ENCODE measurements at regions not wholly inside any gene's neighbourhood (a gene's known extent, or its start where the extent isn't known, plus 50 kb on each side); places are given as distances from the start of the nearest gene placed in this dataset.

DNA sequence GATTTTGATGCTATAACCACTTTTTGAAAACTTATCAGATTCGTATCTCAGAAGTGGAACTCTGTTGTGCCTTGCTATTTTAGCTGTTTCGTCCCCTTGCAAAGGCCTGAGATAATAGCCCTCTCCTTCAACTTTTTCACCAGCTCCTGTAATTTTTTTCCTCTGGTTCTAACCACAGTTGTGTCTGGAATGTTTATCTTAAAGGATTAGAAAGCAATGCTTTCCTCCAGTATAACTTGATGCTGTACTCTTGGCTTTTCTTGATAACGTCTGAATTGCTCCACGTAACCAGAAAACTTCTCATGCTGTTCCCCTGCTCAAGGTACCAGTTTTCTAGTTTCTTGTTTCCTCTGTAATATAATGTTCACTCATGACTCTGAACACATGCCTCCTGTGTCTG lies 209.4 kb downstream of the DTWD2 start:
- H3K27me3 Mint-ChIP-seq (ENCODE audit: low read depth), result no peaks in the 10 kb centered on the region
- H3K9me3 Mint-ChIP-seq, result no peaks in the 10 kb centered on the region
- H3K36me3 Mint-ChIP-seq (ENCODE audit: low read depth), result no peaks in the 10 kb centered on the region
- H3K4me3 Mint-ChIP-seq, result no peak overlapping the region
- no peak overlapping the region for H3K27ac Mint-ChIP-seq
- no peaks in the 10 kb centered on the region for H3K4me1 Mint-ChIP-seq (ENCODE audit: low read depth)

DNA sequence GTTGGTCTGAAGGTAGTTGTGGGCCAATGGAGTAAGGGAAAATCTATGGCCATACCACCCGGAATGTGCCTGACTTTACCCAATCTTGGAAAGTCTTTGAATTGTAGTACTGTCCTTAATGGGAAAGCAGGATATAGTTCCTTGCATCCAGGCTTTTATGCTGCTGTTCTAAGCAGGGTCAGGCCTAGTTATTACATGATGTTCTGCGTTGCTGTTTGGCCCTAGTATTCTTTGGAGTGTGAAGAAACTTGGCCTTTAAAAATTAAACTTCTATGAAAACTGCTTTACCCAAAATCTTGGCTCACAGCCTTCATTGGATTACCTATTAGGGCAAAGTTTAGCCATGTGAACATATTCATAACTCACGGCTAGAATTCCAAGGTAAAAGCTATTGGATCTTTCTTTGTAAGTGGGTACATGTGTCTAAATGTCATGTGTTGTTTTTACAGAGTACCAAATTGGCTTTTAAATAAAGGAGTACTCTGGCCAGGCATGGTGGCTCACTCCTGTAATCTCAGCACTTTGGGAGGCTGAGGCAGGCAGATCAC lies 211.1 kb downstream of the DTWD2 start:
- H3K4me1 Mint-ChIP-seq (ENCODE audit: low read depth), result no peaks in the 10 kb centered on the region
- peaks cover 3% of the 10 kb centered on the region for H3K27me3 Mint-ChIP-seq (ENCODE audit: low read depth)
- H3K27ac Mint-ChIP-seq, result no peak overlapping the region
- H3K36me3 Mint-ChIP-seq (ENCODE audit: low read depth), result no peaks in the 10 kb centered on the region
- no peak overlapping the region for H3K4me3 Mint-ChIP-seq
- H3K9me3 Mint-ChIP-seq, result no peaks in the 10 kb centered on the region

DNA sequence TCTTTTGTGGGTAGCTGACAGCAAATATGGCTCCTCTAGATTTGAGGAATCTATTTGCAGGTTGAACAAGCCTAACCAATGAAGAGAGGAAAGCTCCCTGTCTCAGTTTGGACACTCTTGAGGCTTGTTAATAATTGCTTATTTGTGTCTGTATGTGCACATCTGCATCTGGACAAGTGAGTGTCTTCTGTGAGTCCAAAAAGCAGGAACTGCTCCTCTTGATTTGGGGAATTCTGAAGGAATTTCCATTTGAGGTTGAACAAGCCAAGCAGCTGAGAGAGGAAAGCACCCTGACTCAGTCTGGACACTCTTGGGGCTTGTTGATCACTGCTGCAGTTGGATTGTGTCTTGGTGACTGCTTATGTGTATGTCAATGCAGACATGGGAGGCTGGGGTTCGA lies 211.6 kb downstream of the DTWD2 start:
- H3K4me1 Mint-ChIP-seq (ENCODE audit: low read depth), result no peaks in the 10 kb centered on the region
- no peaks in the 10 kb centered on the region for H3K9me3 Mint-ChIP-seq
- no peak overlapping the region for H3K27ac Mint-ChIP-seq
- H3K36me3 Mint-ChIP-seq (ENCODE audit: low read depth), result no peaks in the 10 kb centered on the region
- H3K27me3 Mint-ChIP-seq (ENCODE audit: low read depth), result peaks cover 3% of the 10 kb centered on the region
- no peak overlapping the region for H3K4me3 Mint-ChIP-seq

DNA sequence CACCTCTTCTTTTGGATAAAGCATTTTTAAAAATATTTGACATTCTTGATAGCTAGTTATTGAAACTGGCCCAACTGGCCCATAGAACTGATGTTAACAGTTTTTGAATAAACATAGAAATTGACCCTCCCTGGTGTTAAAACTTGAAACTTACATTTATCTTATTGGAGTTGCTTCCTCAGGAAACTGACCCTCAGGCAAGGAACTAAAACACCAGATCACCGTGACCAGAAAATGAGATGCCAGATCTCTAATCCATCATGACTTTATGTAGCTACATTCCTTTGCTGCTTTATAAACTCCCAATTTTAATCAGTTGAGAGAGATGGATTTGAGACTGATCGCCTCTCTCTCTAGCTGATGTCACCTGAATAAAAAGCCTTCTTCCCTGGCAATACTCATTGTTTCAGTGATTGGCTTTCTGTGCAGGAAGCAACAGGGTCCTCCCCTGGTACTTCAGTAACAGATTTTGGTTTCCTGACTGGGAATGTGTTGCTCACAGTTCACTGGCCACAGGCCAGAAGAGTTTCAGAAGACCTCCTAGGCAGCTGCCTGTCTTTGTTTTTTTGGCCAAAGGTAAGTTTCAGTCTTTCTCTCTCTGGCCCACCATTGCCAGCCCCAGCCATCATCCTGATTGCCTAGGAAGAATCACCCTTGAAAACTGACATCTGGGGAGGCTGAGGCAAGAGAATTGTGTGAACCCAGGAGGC lies 212.4 kb downstream of the DTWD2 start:
- Mint-ChIP-seq H3K9me3 (no peaks in the 10 kb centered on the region), H3K4me1 (ENCODE audit: low read depth) (no peaks in the 10 kb centered on the region), H3K27ac (no peak overlapping the region), H3K4me3 (no peak overlapping the region), H3K27me3 (ENCODE audit: low read depth) (peaks cover 3% of the 10 kb centered on the region), H3K36me3 (ENCODE audit: low read depth) (no peaks in the 10 kb centered on the region)

DNA sequence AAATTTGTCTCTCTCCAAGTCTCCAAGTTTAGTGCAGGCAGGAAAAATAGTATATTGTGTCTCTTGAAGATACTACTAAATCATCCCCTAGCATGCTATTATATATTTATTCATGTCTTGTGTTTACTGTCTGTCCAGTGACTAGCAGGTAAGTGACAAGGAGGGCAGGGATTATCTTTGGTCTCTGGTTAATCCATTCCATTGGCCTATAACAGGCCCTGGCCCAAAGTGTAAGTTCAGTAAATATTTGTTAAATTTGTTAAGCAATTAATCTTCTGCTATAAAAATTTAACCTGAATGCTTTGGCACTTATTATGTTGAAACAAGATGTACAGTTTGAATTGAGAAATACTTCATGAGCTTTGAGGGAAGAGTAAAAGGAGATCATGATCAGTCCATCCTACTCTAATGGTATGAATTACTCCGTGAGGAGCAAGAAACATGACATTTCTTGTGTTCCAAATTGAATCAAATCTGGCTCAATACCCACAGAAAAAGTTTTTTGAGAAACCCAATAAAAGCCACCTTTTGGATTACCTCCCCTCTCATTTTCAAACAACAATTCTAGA lies 219.7 kb downstream of the DTWD2 start:
- H3K27ac Mint-ChIP-seq, result no peak overlapping the region
- no peaks in the 10 kb centered on the region for H3K4me1 Mint-ChIP-seq (ENCODE audit: low read depth)
- peaks cover 3% of the 10 kb centered on the region for H3K27me3 Mint-ChIP-seq (ENCODE audit: low read depth)
- no peak overlapping the region for H3K4me3 Mint-ChIP-seq
- H3K36me3 Mint-ChIP-seq (ENCODE audit: low read depth), result no peaks in the 10 kb centered on the region
- no peaks in the 10 kb centered on the region for H3K9me3 Mint-ChIP-seq

DNA sequence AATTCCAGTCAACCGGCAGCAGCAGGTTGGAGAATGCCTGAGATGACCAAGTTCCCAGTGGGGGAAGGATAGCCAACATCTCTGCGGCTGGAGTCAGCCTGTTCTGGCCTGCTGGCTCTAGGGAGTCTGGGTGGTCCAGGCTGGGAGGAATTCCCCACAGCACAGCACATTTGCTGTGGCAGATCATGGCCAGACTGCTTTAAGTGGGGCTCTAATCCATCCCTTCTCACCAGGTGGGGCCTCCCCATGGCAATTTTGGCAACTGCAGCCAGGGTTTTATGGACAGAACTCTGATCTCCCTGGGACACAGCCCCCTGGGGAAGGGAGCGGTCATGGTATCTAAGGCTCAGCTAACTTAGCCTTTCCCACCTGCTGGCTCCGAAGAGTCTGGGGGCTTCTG lies 226.1 kb downstream of the DTWD2 start:
- no peaks in the 10 kb centered on the region for H3K36me3 Mint-ChIP-seq (ENCODE audit: low read depth)
- H3K4me1 Mint-ChIP-seq (ENCODE audit: low read depth), result no peaks in the 10 kb centered on the region
- no peaks in the 10 kb centered on the region for H3K27me3 Mint-ChIP-seq (ENCODE audit: low read depth)
- no peaks in the 10 kb centered on the region for H3K9me3 Mint-ChIP-seq
- no peak overlapping the region for H3K27ac Mint-ChIP-seq
- H3K4me3 Mint-ChIP-seq, result no peak overlapping the region

DNA sequence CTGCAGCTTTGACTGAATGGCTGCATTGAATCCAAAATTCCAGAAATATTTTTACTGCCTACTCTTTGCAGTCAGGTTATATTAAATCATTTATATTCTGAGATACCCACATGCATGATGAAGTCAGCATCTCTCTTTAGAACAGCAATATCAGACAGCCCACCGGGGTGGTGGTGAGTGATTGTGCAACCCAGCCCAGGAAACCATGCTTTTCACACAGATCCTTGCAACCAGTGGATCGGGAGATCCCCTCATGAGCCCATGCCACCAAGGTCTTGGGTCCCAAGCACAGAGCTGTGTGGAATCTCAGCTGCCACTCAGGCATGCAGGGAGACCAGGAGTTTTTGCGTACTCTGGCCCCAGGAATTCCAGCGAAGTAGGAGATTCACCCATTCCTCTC lies 226.5 kb downstream of the DTWD2 start:
- Mint-ChIP-seq H3K27me3 (ENCODE audit: low read depth) (no peaks in the 10 kb centered on the region), H3K27ac (no peak overlapping the region), H3K36me3 (ENCODE audit: low read depth) (no peaks in the 10 kb centered on the region), H3K4me1 (ENCODE audit: low read depth) (no peaks in the 10 kb centered on the region), H3K9me3 (no peaks in the 10 kb centered on the region), H3K4me3 (no peak overlapping the region)

DNA sequence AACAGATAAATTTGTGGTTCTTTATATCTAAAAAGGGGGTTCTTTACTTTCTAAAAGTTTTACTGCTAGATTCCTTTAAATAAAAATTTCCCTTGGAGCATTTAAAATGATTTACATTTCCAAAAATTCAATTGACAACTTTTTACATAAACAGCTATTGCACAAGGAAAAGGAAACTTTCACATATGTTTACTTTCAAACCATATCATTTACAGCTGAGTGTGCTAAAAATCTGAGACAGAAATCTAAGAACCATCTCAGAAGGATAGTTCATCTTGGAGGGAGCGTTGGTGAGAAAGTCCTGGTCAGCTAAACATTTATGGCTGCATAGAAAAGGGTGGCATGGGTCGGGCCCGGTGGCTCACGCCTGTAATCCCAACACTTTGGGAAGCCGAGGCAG lies 235.4 kb downstream of the DTWD2 start:
- H3K27ac Mint-ChIP-seq, result no peak overlapping the region
- no peaks in the 10 kb centered on the region for H3K4me1 Mint-ChIP-seq (ENCODE audit: low read depth)
- no peaks in the 10 kb centered on the region for H3K27me3 Mint-ChIP-seq (ENCODE audit: low read depth)
- no peak overlapping the region for H3K4me3 Mint-ChIP-seq
- no peaks in the 10 kb centered on the region for H3K36me3 Mint-ChIP-seq (ENCODE audit: low read depth)
- no peaks in the 10 kb centered on the region for H3K9me3 Mint-ChIP-seq

DNA sequence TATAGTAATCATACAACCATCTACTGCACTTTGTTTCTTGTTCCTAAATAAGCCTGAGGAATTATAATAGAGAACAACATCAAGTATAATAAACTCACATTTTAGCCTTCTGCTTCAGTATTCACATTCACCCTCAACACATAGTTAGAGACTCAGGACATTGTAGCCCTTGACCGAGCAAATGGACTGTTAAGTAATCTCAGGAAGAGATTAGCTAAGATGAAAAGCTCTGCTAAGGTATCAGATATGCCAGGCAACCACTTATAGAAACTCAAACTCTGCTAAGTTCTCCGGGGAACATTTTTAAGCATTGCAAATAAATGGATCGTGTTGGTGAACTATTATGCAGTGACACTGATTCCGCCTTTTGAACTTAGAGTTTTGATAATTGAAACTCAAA lies 252.0 kb downstream of the DTWD2 start:
- Mint-ChIP-seq H3K9me3 (no peaks in the 10 kb centered on the region), H3K36me3 (ENCODE audit: low read depth) (no peaks in the 10 kb centered on the region), H3K4me3 (no peak overlapping the region), H3K27me3 (ENCODE audit: low read depth) (no peaks in the 10 kb centered on the region), H3K27ac (no peak overlapping the region), H3K4me1 (ENCODE audit: low read depth) (no peaks in the 10 kb centered on the region)

DNA sequence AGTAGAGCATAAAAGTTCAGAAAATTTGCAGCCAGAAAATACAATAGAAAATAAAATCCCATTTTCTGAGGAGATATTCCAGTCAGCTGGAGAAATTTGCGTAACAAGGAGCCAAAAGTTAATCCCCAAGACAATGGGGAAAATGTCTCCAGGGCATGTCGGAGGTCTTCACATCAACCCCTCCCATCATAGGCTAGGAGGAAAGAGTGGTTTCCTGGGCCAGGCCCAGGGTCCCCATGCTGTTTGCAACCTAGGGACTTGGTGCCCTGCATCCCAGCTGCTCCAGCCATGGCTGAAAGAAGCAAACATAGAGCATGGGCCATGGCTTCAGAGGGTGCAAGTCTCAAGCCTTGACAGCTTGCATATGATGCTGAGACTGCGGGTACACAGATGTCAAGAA lies 255.0 kb downstream of the DTWD2 start:
- Mint-ChIP-seq H3K27ac (no peak overlapping the region), H3K4me3 (no peak overlapping the region), H3K9me3 (no peaks in the 10 kb centered on the region), H3K27me3 (ENCODE audit: low read depth) (no peaks in the 10 kb centered on the region), H3K4me1 (ENCODE audit: low read depth) (no peaks in the 10 kb centered on the region), H3K36me3 (ENCODE audit: low read depth) (no peaks in the 10 kb centered on the region)

DNA sequence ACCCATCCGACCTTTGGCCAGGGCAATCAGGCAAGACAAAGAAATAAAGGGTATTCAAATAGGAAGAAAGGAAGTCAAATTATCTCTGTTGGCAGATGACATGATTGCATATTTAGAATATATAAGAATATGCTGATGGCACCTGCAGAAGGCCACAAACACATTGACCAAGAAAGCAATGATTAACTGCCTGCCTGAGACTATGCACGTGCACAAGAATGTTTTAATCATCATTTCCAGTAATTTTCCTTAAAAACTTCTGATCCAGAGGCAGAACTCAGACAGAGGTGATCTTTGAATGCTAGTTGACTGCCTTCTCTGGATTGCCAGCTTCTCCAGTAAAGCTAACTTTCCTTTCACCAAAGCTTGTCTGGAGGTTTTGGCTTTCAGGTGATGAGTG lies 260.2 kb downstream of the DTWD2 start:
- no peaks in the 10 kb centered on the region for H3K9me3 Mint-ChIP-seq
- H3K4me1 Mint-ChIP-seq (ENCODE audit: low read depth), result no peaks in the 10 kb centered on the region
- no peak overlapping the region for H3K4me3 Mint-ChIP-seq
- no peaks in the 10 kb centered on the region for H3K27me3 Mint-ChIP-seq (ENCODE audit: low read depth)
- H3K27ac Mint-ChIP-seq, result no peak overlapping the region
- H3K36me3 Mint-ChIP-seq (ENCODE audit: low read depth), result no peaks in the 10 kb centered on the region

DNA sequence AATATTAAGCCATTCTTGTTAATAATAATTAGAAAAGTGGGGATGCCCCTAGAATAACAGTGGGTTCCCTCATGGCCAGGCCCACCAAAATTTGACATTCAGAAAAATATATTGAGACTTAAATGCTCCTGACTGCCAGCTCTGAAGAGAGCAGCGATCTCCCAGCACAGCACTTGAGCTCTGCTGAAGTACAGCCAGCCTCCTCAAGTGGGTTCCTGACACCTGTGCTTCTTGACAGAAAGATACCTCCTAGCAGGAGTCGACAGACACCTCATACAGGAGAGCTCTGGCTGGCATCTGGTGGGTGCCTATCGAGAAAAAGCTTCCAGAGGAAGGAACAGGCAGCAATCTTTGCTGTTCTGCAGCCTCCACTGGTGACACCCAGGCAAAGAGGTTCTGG lies 261.5 kb downstream of the DTWD2 start:
- Mint-ChIP-seq H3K27ac (no peak overlapping the region), H3K4me3 (no peak overlapping the region), H3K27me3 (ENCODE audit: low read depth) (no peaks in the 10 kb centered on the region), H3K4me1 (ENCODE audit: low read depth) (no peaks in the 10 kb centered on the region), H3K9me3 (no peaks in the 10 kb centered on the region), H3K36me3 (ENCODE audit: low read depth) (no peaks in the 10 kb centered on the region)

DNA sequence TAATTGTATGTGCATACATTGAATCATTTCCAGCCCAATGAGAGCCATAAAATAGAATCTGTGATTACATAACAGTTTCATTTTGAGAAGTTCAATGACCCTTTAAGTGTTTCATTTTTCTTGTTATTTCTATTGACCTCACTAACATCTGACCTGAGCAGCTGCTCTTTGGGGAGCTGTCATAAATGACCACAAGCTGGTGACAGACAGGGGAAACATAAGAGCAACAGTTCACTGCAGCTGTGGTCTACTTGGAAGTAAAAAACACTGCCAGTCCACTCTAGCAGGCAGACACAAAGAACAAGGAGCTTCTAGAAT lies 265.4 kb downstream of the DTWD2 start:
- no peak overlapping the region for H3K4me3 Mint-ChIP-seq
- H3K27me3 Mint-ChIP-seq (ENCODE audit: low read depth), result no peaks in the 10 kb centered on the region
- H3K4me1 Mint-ChIP-seq (ENCODE audit: low read depth), result no peaks in the 10 kb centered on the region
- no peak overlapping the region for H3K27ac Mint-ChIP-seq
- no peaks in the 10 kb centered on the region for H3K36me3 Mint-ChIP-seq (ENCODE audit: low read depth)
- peaks cover 5% of the 10 kb centered on the region for H3K9me3 Mint-ChIP-seq

DNA sequence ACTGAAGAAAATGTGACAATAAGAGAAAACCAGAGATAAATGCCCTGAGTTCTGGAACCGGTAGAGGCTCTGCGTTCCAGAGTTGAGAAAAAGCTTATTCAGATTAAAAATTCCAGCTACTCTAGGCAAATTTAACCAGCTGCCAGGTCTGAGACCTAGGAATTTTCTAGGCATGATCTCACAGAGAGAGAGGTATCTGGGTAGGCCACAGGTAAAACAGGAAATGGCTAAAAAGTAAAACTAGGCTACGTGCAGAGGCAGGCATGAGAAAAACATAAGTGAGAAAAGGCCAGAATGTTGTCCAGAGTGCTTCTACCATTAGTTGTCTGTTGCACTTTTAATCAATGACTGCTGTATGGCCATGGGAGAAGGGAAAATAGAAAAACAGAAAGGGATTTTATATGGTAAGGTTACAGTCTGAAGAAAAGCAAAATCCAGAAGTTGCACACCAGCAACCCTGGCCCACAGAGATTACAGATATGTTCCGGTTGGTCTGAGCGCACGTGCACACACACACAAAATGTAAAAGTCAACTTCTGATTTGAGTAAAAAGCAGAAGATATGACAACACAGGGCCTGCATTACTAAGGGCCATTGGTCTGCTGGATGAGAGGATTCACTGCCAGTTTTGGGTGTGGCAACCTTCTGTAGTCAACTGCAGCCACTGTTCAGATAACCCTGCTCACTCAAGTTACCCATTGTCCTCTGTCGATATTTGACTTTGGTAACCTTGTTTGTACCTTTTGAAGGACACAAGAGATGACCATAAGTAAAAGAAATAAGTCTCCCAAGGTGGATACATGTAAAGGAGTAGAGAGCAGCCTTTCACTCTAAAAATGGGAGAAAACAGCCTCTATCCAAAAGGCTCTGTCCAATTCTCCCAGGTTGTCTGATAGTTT lies 266.0 kb downstream of the DTWD2 start:
- Mint-ChIP-seq H3K27ac (no peak overlapping the region), H3K4me3 (no peak overlapping the region), H3K36me3 (ENCODE audit: low read depth) (no peaks in the 10 kb centered on the region), H3K9me3 (peaks cover 5% of the 10 kb centered on the region), H3K27me3 (ENCODE audit: low read depth) (no peaks in the 10 kb centered on the region), H3K4me1 (ENCODE audit: low read depth) (no peaks in the 10 kb centered on the region)

DNA sequence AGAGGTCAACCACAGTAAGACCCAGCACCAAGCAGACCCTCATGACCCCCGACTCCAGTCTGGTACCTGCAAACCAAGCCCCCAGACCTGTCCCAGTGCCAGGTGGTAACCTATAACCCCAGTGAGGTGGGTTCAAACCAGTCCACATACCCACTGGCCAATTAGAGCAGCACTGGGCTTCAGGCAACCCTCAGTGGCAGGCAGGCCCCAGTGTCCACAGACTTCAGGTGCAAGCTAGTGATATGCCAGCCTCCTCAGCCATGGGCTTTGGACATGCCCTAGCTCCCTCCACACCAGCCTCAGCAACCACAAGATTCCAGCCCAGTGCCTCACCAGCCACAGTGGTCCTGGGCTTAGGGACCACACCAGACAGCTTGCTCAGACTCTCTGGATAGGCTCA lies 276.6 kb downstream of the DTWD2 start:
- H3K27ac Mint-ChIP-seq, result no peak overlapping the region
- no peaks in the 10 kb centered on the region for H3K36me3 Mint-ChIP-seq (ENCODE audit: low read depth)
- H3K27me3 Mint-ChIP-seq (ENCODE audit: low read depth), result no peaks in the 10 kb centered on the region
- H3K9me3 Mint-ChIP-seq, result no peaks in the 10 kb centered on the region
- H3K4me3 Mint-ChIP-seq, result no peak overlapping the region
- H3K4me1 Mint-ChIP-seq (ENCODE audit: low read depth), result no peaks in the 10 kb centered on the region
